ENCODE measurements at regions not wholly inside any gene's neighbourhood (a gene's known extent, or its start where the extent isn't known, plus 50 kb on each side); places are given as distances from the start of the nearest gene placed in this dataset.
A peak's percentile ranks its signal among the peaks of the same experiment; 100 is the strongest.

- Mint-ChIP-seq H3K27me3 (peaks cover 22% of the 10 kb centered on the region), H3K4me3 (no peak overlapping the region), H3K4me1 (peaks cover 5% of the 10 kb centered on the region), H3K27ac (no peak overlapping the region), H3K36me3 (ENCODE audit: low read depth) (no peaks in the 10 kb centered on the region), H3K9me3 (no peaks in the 10 kb centered on the region)
- DNase-seq, result no peak
- intact Hi-C loops (cut with micrococcal nuclease), result no loop called here
Measured at GRCh38 chr2:128748835-128749605, 430.4 kb upstream of the HS6ST1 start.

GRCh38 chr2:128750328-128751165 is 431.9 kb upstream of the HS6ST1 start:
- H3K9me3 Mint-ChIP-seq, result no peaks in the 10 kb centered on the region
- peaks cover 11% of the 10 kb centered on the region for H3K27me3 Mint-ChIP-seq
- no peaks in the 10 kb centered on the region for H3K36me3 Mint-ChIP-seq (ENCODE audit: low read depth)
- H3K4me3 Mint-ChIP-seq, result no peak overlapping the region
- DNase-seq, result no peak
- H3K27ac Mint-ChIP-seq, result no peak overlapping the region
- intact Hi-C loops (cut with micrococcal nuclease), result no loop called here
- H3K4me1 Mint-ChIP-seq, result peaks cover 15% of the 10 kb centered on the region

GRCh38 chr2:128751746-128752145 is 433.1 kb upstream of the HS6ST1 start:
- no peak for DNase-seq
- intact Hi-C loops (cut with micrococcal nuclease), result no loop called here
- Mint-ChIP-seq H3K27ac (no peak overlapping the region), H3K27me3 (peaks cover 6% of the 10 kb centered on the region), H3K36me3 (ENCODE audit: low read depth) (no peaks in the 10 kb centered on the region), H3K4me1 (peaks cover 15% of the 10 kb centered on the region), H3K4me3 (no peak overlapping the region), H3K9me3 (no peaks in the 10 kb centered on the region)

- H3K9me3 Mint-ChIP-seq, result no peaks in the 10 kb centered on the region
- peaks cover 15% of the 10 kb centered on the region for H3K4me1 Mint-ChIP-seq
- peaks cover 6% of the 10 kb centered on the region for H3K27me3 Mint-ChIP-seq
- DNase-seq, result no peak
- H3K4me3 Mint-ChIP-seq, result no peak overlapping the region
- intact Hi-C loops (cut with micrococcal nuclease), result no loop called here
- no peak overlapping the region for H3K27ac Mint-ChIP-seq
- H3K36me3 Mint-ChIP-seq (ENCODE audit: low read depth), result no peaks in the 10 kb centered on the region
Measured at GRCh38 chr2:128752691-128753263, 434.1 kb upstream of the HS6ST1 start.

- DNase-seq, result no peak
- Mint-ChIP-seq H3K9me3 (no peaks in the 10 kb centered on the region), H3K4me1 (peaks cover 15% of the 10 kb centered on the region), H3K36me3 (ENCODE audit: low read depth) (no peaks in the 10 kb centered on the region), H3K4me3 (no peak overlapping the region), H3K27me3 (peaks cover 6% of the 10 kb centered on the region), H3K27ac (no peak overlapping the region)
- intact Hi-C loops (cut with micrococcal nuclease), result no loop called here
Measured at GRCh38 chr2:128753321-128753720, 434.7 kb upstream of the HS6ST1 start.

- Mint-ChIP-seq H3K9me3 (no peaks in the 10 kb centered on the region), H3K4me3 (no peak overlapping the region), H3K4me1 (peaks cover 15% of the 10 kb centered on the region), H3K36me3 (ENCODE audit: low read depth) (no peaks in the 10 kb centered on the region), H3K27ac (no peak overlapping the region), H3K27me3 (peaks cover 6% of the 10 kb centered on the region)
- intact Hi-C loops (cut with micrococcal nuclease), result no loop called here
- no peak for DNase-seq
Measured at GRCh38 chr2:128753800-128754199, 435.1 kb upstream of the HS6ST1 start.

GRCh38 chr2:128754246-128754724 is 435.6 kb upstream of the HS6ST1 start:
- H3K4me1 Mint-ChIP-seq, result peaks cover 15% of the 10 kb centered on the region
- intact Hi-C loops (cut with micrococcal nuclease), result no loop called here
- H3K9me3 Mint-ChIP-seq, result no peaks in the 10 kb centered on the region
- peak; percentile 81 for DNase-seq
- H3K27ac Mint-ChIP-seq, result no peak overlapping the region
- H3K36me3 Mint-ChIP-seq (ENCODE audit: low read depth), result no peaks in the 10 kb centered on the region
- H3K4me3 Mint-ChIP-seq, result no peak overlapping the region
- H3K27me3 Mint-ChIP-seq, result peaks cover 6% of the 10 kb centered on the region

- Mint-ChIP-seq H3K27me3 (peaks cover 6% of the 10 kb centered on the region), H3K4me3 (no peak overlapping the region), H3K36me3 (ENCODE audit: low read depth) (no peaks in the 10 kb centered on the region), H3K4me1 (peaks cover 15% of the 10 kb centered on the region), H3K27ac (no peak overlapping the region), H3K9me3 (no peaks in the 10 kb centered on the region)
- DNase-seq, result no peak
- intact Hi-C loops (cut with micrococcal nuclease), result no loop called here
Measured at GRCh38 chr2:128755695-128756364, 437.2 kb upstream of the HS6ST1 start.

GRCh38 chr2:128756365-128756717 is 437.7 kb upstream of the HS6ST1 start:
- intact Hi-C loops (cut with micrococcal nuclease), result no loop called here
- Mint-ChIP-seq H3K36me3 (ENCODE audit: low read depth) (no peaks in the 10 kb centered on the region), H3K27me3 (peaks cover 6% of the 10 kb centered on the region), H3K9me3 (no peaks in the 10 kb centered on the region), H3K4me1 (peaks cover 15% of the 10 kb centered on the region), H3K4me3 (no peak overlapping the region), H3K27ac (no peak overlapping the region)
- DNase-seq, result no peak

- no peak overlapping the region for H3K27ac Mint-ChIP-seq
- DNase-seq, result no peak
- H3K4me3 Mint-ChIP-seq, result no peak overlapping the region
- H3K36me3 Mint-ChIP-seq (ENCODE audit: low read depth), result no peaks in the 10 kb centered on the region
- no peaks in the 10 kb centered on the region for H3K4me1 Mint-ChIP-seq
- intact Hi-C loops (cut with micrococcal nuclease), result no loop called here
- peaks cover 4% of the 10 kb centered on the region for H3K27me3 Mint-ChIP-seq
- H3K9me3 Mint-ChIP-seq, result peaks cover 21% of the 10 kb centered on the region
Measured at GRCh38 chr2:128765811-128766210, 447.1 kb upstream of the HS6ST1 start.

GRCh38 chr2:128768041-128768440 is 449.4 kb upstream of the HS6ST1 start:
- H3K9me3 Mint-ChIP-seq, result peaks cover 20% of the 10 kb centered on the region
- H3K27ac Mint-ChIP-seq, result no peak overlapping the region
- no peak for DNase-seq
- H3K4me3 Mint-ChIP-seq, result no peak overlapping the region
- H3K4me1 Mint-ChIP-seq, result no peaks in the 10 kb centered on the region
- H3K36me3 Mint-ChIP-seq (ENCODE audit: low read depth), result no peaks in the 10 kb centered on the region
- intact Hi-C loops (cut with micrococcal nuclease), result no loop called here
- H3K27me3 Mint-ChIP-seq, result peaks cover 4% of the 10 kb centered on the region

GRCh38 chr2:128769457-128770142 is 450.9 kb upstream of the HS6ST1 start:
- no peaks in the 10 kb centered on the region for H3K27me3 Mint-ChIP-seq
- peaks cover 7% of the 10 kb centered on the region for H3K9me3 Mint-ChIP-seq
- H3K4me1 Mint-ChIP-seq, result no peaks in the 10 kb centered on the region
- no peak for DNase-seq
- no peak overlapping the region for H3K4me3 Mint-ChIP-seq
- intact Hi-C loops (cut with micrococcal nuclease), result no loop called here
- H3K36me3 Mint-ChIP-seq (ENCODE audit: low read depth), result no peaks in the 10 kb centered on the region
- H3K27ac Mint-ChIP-seq, result no peak overlapping the region
